ENCODE measurements at regions not wholly inside any gene's neighbourhood (a gene's known extent, or its start where the extent isn't known, plus 50 kb on each side); places are given as distances from the start of the nearest gene placed in this dataset.

DNA sequence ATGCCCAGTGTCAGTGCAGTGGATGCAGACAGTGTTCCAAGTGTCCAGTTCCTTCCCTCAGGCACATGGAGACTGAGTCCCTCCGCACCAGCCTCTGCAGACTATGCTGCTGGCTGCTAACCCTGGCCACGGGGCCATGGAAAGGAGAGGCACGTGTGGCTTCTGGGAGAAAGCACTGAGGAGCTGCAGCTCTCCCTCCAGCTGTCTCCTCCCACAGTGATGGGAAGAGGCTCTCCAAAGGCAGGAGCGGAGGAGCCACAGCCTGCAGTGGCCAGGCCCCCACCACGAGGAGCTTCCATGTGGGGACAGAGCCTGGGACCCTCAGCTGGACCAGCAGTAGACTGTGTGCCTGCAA, 141.1 kb downstream of the NDUFA10 start:
- no TSS peak for BruUV-seq (replicated peaks)
- H4K20me1 ChIP-seq (replicated peaks; ENCODE audit: control insufficient read depth, extremely low read depth, insufficient read depth, low read length), result no peaks in the 10 kb centered on the region
- ChIA-PET CTCF (no interaction called here), POLR2A (no interaction called here)
- H2AFZ ChIP-seq (ENCODE audit: low read depth, low read length), result no peak overlapping the region
- no peak for DNase-seq (ENCODE audit: low read depth, low spot score)
- no peak overlapping the region for H3K4me3 ChIP-seq (replicated peaks in 1 of 3; ENCODE audit: insufficient read depth in 1 of 3, low read depth in 1 of 3, low read length in 3 of 3)
- no peaks in the 10 kb centered on the region for H3K9me1 ChIP-seq (replicated peaks; ENCODE audit: control insufficient read depth, extremely low read depth, insufficient read depth, low read length)
- H3K36me3 ChIP-seq (ENCODE audit: control insufficient read depth in 2 of 2, extremely low read depth in 1 of 2, insufficient read depth in 2 of 2, low read length in 2 of 2), result no peaks in the 10 kb centered on the region
- no peaks in the 10 kb centered on the region for H3K79me2 ChIP-seq (ENCODE audit: control insufficient read depth, insufficient read depth, low read length)
- H3K27ac ChIP-seq (ENCODE audit: insufficient read depth, low read depth, low read length), result no peak overlapping the region
- no peaks in the 10 kb centered on the region for H3K9me3 ChIP-seq (replicated peaks; ENCODE audit: control insufficient read depth, insufficient read depth, low read length)
- intact Hi-C loops (cut with micrococcal nuclease), result no loop called here
- dilution Hi-C loops (cut with MboI; ENCODE audit: extremely low pct_ligation_motif_present, low sequenced_read_pairs), result no loop called here
- H3K4me2 ChIP-seq (ENCODE audit: insufficient read depth, low read length), result no peak overlapping the region
- no peak for TF ChIP-seq EZH2 (IDR thresholded peaks at IDR 0.05; ENCODE audit: borderline replicate concordance, low read depth, low read length, severe bottlenecking)
- TF ChIP-seq GATA2 (IDR thresholded peaks at IDR 0.05; ENCODE audit: insufficient read depth, insufficient read length, low read depth, low read length), result no peak
- no peak for TF ChIP-seq MAX (IDR thresholded peaks at IDR 0.05; ENCODE audit: insufficient read depth, insufficient read length)
- TF ChIP-seq POLR2AphosphoS5 (IDR thresholded peaks at IDR 0.05; ENCODE audit: insufficient read depth, low read depth, low read length), result no peak
- no peak for TF ChIP-seq JUN (IDR thresholded peaks at IDR 0.05; ENCODE audit: borderline replicate concordance, insufficient read depth, insufficient read length, low read depth)
- no peak for TF ChIP-seq MYC (IDR thresholded peaks at IDR 0.05; ENCODE audit: low read depth, low read length)
- TF ChIP-seq POLR2A (IDR thresholded peaks at IDR 0.05; ENCODE audit: low read depth, low read length), result no peak
- no peak for TF ChIP-seq FOS (IDR thresholded peaks at IDR 0.05; ENCODE audit: borderline replicate concordance, insufficient read depth, low read length)
- no peak for FAIRE-seq
- no peaks in the 10 kb centered on the region for H3K27me3 ChIP-seq (ENCODE audit: control insufficient read depth in 2 of 2, insufficient read depth in 2 of 2, low read length in 2 of 2)
- H3K4me1 ChIP-seq (ENCODE audit: control insufficient read depth, extremely low read depth, insufficient read depth, low read length), result peaks cover 17% of the 10 kb centered on the region
- no peak overlapping the region for H3K9ac ChIP-seq (replicated peaks; ENCODE audit: extremely low read depth, insufficient read depth, low read length)

DNA sequence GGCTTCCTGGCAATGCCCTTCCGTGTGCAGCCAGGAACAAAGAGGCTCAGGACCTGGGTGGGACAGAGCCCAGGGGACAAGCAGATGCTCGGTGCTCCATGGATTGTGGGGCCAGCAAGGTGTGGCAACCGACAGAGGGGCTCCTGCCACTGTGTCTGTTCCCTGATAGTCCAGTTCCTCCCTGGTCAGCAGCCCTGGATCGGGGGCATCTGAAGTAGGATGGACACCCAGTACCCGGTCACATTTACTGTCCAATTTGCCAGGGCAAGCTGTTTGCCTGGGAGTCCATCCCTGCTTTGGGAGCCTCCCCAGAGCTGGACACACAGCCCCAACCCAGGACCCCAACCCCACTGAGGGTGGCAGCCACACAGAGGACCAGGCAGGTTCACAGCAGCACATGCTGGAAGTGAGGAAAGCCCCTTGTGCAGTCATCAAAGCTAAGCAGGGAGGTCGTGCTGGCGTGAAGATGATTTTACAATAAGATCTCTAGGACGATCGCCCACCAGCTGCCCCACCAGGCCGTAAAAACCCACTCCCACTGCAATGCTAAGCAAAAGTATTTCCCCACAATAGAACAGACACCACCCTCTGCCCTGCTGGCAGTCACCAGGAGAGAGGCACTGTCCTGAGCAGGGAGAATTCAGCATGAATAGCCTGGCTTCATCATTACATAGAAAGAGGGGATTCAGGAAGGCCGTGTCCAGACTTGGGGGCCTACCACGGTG, 141.7 kb downstream of the NDUFA10 start:
- peaks cover 17% of the 10 kb centered on the region for H3K4me1 ChIP-seq (ENCODE audit: control insufficient read depth, extremely low read depth, insufficient read depth, low read length)
- H3K9me3 ChIP-seq (replicated peaks; ENCODE audit: control insufficient read depth, insufficient read depth, low read length), result no peaks in the 10 kb centered on the region
- TF ChIP-seq POLR2A (IDR thresholded peaks at IDR 0.05; ENCODE audit: low read depth, low read length) (no peak), MAX (IDR thresholded peaks at IDR 0.05; ENCODE audit: insufficient read depth, insufficient read length) (no peak), FOS (IDR thresholded peaks at IDR 0.05; ENCODE audit: borderline replicate concordance, insufficient read depth, low read length) (no peak), POLR2AphosphoS5 (IDR thresholded peaks at IDR 0.05; ENCODE audit: insufficient read depth, low read depth, low read length) (no peak), GATA2 (IDR thresholded peaks at IDR 0.05; ENCODE audit: insufficient read depth, insufficient read length, low read depth, low read length) (no peak), JUN (IDR thresholded peaks at IDR 0.05; ENCODE audit: borderline replicate concordance, insufficient read depth, insufficient read length, low read depth) (no peak), MYC (IDR thresholded peaks at IDR 0.05; ENCODE audit: low read depth, low read length) (no peak), EZH2 (IDR thresholded peaks at IDR 0.05; ENCODE audit: borderline replicate concordance, low read depth, low read length, severe bottlenecking) (no peak)
- TF ChIP-seq, protein P1, sequence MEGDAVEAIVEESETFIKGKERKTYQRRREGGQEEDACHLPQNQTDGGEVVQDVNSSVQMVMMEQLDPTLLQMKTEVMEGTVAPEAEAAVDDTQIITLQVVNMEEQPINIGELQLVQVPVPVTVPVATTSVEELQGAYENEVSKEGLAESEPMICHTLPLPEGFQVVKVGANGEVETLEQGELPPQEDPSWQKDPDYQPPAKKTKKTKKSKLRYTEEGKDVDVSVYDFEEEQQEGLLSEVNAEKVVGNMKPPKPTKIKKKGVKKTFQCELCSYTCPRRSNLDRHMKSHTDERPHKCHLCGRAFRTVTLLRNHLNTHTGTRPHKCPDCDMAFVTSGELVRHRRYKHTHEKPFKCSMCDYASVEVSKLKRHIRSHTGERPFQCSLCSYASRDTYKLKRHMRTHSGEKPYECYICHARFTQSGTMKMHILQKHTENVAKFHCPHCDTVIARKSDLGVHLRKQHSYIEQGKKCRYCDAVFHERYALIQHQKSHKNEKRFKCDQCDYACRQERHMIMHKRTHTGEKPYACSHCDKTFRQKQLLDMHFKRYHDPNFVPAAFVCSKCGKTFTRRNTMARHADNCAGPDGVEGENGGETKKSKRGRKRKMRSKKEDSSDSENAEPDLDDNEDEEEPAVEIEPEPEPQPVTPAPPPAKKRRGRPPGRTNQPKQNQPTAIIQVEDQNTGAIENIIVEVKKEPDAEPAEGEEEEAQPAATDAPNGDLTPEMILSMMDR (IDR thresholded peaks at IDR 0.05; ENCODE audit: extremely low read depth in 1 of 2, insufficient read depth in 1 of 2, low read depth in 1 of 2, low read length in 2 of 2), result no peak
- FAIRE-seq (no peak), DNase-seq (ENCODE audit: low read depth, low spot score) (no peak)
- ChIA-PET POLR2A (no interaction called here), CTCF (no interaction called here)
- no TSS peak for BruUV-seq (replicated peaks)
- no peaks in the 10 kb centered on the region for H3K36me3 ChIP-seq (ENCODE audit: control insufficient read depth in 2 of 2, extremely low read depth in 1 of 2, insufficient read depth in 2 of 2, low read length in 2 of 2)
- H3K27ac ChIP-seq (ENCODE audit: insufficient read depth, low read depth, low read length), result no peak overlapping the region
- dilution Hi-C loops (cut with MboI; ENCODE audit: extremely low pct_ligation_motif_present, low sequenced_read_pairs), result no loop called here
- H3K79me2 ChIP-seq (ENCODE audit: control insufficient read depth, insufficient read depth, low read length), result no peaks in the 10 kb centered on the region
- H3K9ac ChIP-seq (replicated peaks; ENCODE audit: extremely low read depth, insufficient read depth, low read length), result no peak overlapping the region
- H3K27me3 ChIP-seq (ENCODE audit: control insufficient read depth in 2 of 2, insufficient read depth in 2 of 2, low read length in 2 of 2), result no peaks in the 10 kb centered on the region
- no peak overlapping the region for H2AFZ ChIP-seq (ENCODE audit: low read depth, low read length)
- no peak overlapping the region for H3K4me2 ChIP-seq (ENCODE audit: insufficient read depth, low read length)
- no peaks in the 10 kb centered on the region for H3K9me1 ChIP-seq (replicated peaks; ENCODE audit: control insufficient read depth, extremely low read depth, insufficient read depth, low read length)
- H3K4me3 ChIP-seq (replicated peaks in 1 of 3; ENCODE audit: insufficient read depth in 1 of 3, low read depth in 1 of 3, low read length in 3 of 3), result no peak overlapping the region
- H4K20me1 ChIP-seq (replicated peaks; ENCODE audit: control insufficient read depth, extremely low read depth, insufficient read depth, low read length), result no peaks in the 10 kb centered on the region
- intact Hi-C loops (cut with micrococcal nuclease), result no loop called here
